ENCODE measurements at regions not wholly inside any gene's neighbourhood (a gene's known extent, or its start where the extent isn't known, plus 50 kb on each side); places are given as distances from the start of the nearest gene placed in this dataset.
"Not testable (repeated sequence)": the region's sequence is repeated elsewhere in the genome, so short reads cannot be mapped to it uniquely, and the experiment has no call there.

DNA sequence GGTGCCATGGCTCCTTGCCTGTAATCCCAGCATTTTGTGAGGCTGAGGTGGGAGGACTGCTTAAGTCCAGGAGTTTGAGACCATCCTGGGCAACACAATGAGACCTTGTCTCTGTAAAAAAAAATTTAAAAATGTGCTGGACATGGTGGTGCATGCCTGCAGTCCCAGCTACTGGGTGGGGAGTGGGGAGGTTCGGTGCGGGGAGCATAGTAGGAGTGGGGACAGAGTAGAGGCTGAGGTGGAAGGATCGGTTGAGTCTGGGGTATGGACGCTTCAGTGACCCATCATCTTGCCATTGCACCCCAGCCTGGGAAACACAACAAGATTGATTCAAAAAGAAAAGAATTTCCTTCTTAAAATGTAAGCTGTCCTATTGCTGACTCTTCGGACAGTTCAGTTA is 1490.0 kb upstream of the GBE1 start:
- Histone ChIP-seq H3K4me2 (no peak overlapping the region), H4K20me1 (no peaks in the 10 kb centered on the region), H3K4me1 (no peaks in the 10 kb centered on the region), H3K9me3 (no peaks in the 10 kb centered on the region), H3K27ac (no peak overlapping the region), H3K36me3 (no peaks in the 10 kb centered on the region), H3K4me3 (no peak overlapping the region), H3K27me3 (no peaks in the 10 kb centered on the region), H3K9ac (no peak overlapping the region)
- no peak for TF ChIP-seq Cebpa-rat (IDR thresholded peaks at IDR 0.05)

DNA sequence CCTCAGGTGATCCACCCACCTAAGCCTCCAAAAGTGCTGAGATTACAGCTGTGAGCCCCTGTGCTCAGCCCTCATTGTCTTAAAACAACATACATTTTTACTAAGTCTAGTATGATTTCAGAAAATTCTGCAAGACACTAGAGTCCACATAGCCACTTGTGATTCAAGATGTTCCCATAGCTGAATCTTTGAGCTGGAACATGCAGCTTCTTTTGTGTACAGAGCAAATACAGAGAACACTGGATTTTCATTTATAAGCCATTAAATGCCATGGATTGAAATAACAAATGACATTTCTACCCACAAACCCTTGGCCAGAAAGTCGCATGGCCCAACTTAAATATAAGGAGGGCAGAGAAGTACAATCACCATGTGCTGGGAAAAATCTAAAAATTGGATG is 1489.2 kb upstream of the GBE1 start:
- Histone ChIP-seq H3K4me3 (no peak overlapping the region), H3K36me3 (no peaks in the 10 kb centered on the region), H3K4me2 (no peak overlapping the region), H3K9ac (no peak overlapping the region), H3K27me3 (no peaks in the 10 kb centered on the region), H3K4me1 (no peaks in the 10 kb centered on the region), H3K9me3 (no peaks in the 10 kb centered on the region), H3K27ac (no peak overlapping the region), H4K20me1 (no peaks in the 10 kb centered on the region)
- TF ChIP-seq Cebpa-rat (IDR thresholded peaks at IDR 0.05): no peak

GRCh38 chr3:83248454-83248853 is 1487.0 kb upstream of the GBE1 start:
- no peak overlapping the region for H3K27ac ChIP-seq
- H3K4me3 ChIP-seq: no peak overlapping the region
- no peak for TF ChIP-seq Cebpa-rat (IDR thresholded peaks at IDR 0.05)
- no peaks in the 10 kb centered on the region for H3K27me3 ChIP-seq
- H3K36me3 ChIP-seq: no peaks in the 10 kb centered on the region
- no peak overlapping the region for H3K4me2 ChIP-seq
- no peaks in the 10 kb centered on the region for H4K20me1 ChIP-seq
- H3K4me1 ChIP-seq: no peaks in the 10 kb centered on the region
- H3K9me3 ChIP-seq: no peaks in the 10 kb centered on the region
- H3K9ac ChIP-seq: no peak overlapping the region

- TF ChIP-seq Cebpa-rat (IDR thresholded peaks at IDR 0.05): no peak
- H3K4me3 ChIP-seq: no peak overlapping the region
- H3K9ac ChIP-seq: no peak overlapping the region
- H4K20me1 ChIP-seq: no peaks in the 10 kb centered on the region
- no peaks in the 10 kb centered on the region for H3K27me3 ChIP-seq
- H3K4me1 ChIP-seq: no peaks in the 10 kb centered on the region
- no peak overlapping the region for H3K27ac ChIP-seq
- H3K4me2 ChIP-seq: no peak overlapping the region
- H3K36me3 ChIP-seq: no peaks in the 10 kb centered on the region
- no peaks in the 10 kb centered on the region for H3K9me3 ChIP-seq
These were observed 1473.9 kb upstream of the GBE1 start for GRCh38 chr3:83235180-83235814.

- H3K4me3 ChIP-seq: no peak overlapping the region
- H3K36me3 ChIP-seq: no peaks in the 10 kb centered on the region
- H4K20me1 ChIP-seq: no peaks in the 10 kb centered on the region
- no peaks in the 10 kb centered on the region for H3K27me3 ChIP-seq
- H3K4me1 ChIP-seq: no peaks in the 10 kb centered on the region
- H3K9me3 ChIP-seq: no peaks in the 10 kb centered on the region
- TF ChIP-seq Cebpa-rat (IDR thresholded peaks at IDR 0.05): no peak
- H3K27ac ChIP-seq: no peak overlapping the region
- H3K4me2 ChIP-seq: no peak overlapping the region
- no peak overlapping the region for H3K9ac ChIP-seq
These were observed 1472.3 kb upstream of the GBE1 start for GRCh38 chr3:83233715-83234114.

GRCh38 chr3:83230841-83231240 is 1469.4 kb upstream of the GBE1 start:
- no peak overlapping the region for H3K27ac ChIP-seq
- H3K4me1 ChIP-seq: no peaks in the 10 kb centered on the region
- no peak overlapping the region for H3K9ac ChIP-seq
- H3K4me2 ChIP-seq: no peak overlapping the region
- no peaks in the 10 kb centered on the region for H3K9me3 ChIP-seq
- no peak for TF ChIP-seq Cebpa-rat (IDR thresholded peaks at IDR 0.05)
- no peak overlapping the region for H3K4me3 ChIP-seq
- H4K20me1 ChIP-seq: no peaks in the 10 kb centered on the region
- H3K27me3 ChIP-seq: no peaks in the 10 kb centered on the region
- no peaks in the 10 kb centered on the region for H3K36me3 ChIP-seq

DNA sequence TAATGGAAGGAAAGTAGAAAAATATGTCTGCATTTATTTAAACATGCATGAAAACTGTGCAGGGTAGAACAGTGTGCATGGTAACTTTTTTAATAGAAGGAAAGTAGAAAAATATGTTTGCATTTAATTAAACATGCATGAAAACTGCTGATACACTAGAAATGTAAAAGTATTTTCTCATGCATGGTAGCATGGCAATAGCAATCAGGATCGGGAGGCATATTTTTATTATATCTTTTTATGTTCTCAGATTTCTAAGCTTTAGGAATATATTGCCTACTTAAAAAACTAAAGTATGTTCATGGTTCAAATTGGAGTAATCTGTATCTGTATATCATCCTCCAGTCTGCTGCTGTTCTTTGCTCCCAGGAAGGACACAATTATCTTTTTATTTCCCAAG is 1468.9 kb upstream of the GBE1 start:
- no peak overlapping the region for H3K9ac ChIP-seq
- no peaks in the 10 kb centered on the region for H3K4me1 ChIP-seq
- H3K4me2 ChIP-seq: no peak overlapping the region
- no peaks in the 10 kb centered on the region for H3K9me3 ChIP-seq
- no peaks in the 10 kb centered on the region for H3K27me3 ChIP-seq
- no peaks in the 10 kb centered on the region for H3K36me3 ChIP-seq
- no peak overlapping the region for H3K27ac ChIP-seq
- no peak overlapping the region for H3K4me3 ChIP-seq
- H4K20me1 ChIP-seq: no peaks in the 10 kb centered on the region
- TF ChIP-seq Cebpa-rat (IDR thresholded peaks at IDR 0.05): no peak

DNA sequence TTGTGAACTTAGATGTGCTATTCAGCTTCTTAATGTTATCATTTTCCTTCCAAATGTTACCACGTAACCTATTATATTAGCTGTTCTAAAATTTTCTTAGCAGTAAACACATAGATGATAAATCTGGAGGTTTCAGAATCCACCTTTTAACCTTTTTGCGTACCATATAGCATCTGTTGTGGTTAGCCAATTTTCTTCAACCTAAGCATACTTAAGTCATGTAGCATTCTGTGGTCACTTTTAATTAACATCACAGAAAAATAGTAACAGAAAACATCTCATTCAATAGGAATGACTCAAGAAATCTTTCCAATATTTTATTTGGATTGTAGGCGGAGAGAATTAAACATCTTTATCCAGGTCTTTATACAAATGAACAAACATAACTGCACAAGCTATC is 1465.3 kb upstream of the GBE1 start:
- H3K27ac ChIP-seq: no peak overlapping the region
- no peaks in the 10 kb centered on the region for H4K20me1 ChIP-seq
- no peak overlapping the region for H3K9ac ChIP-seq
- no peak overlapping the region for H3K4me3 ChIP-seq
- no peaks in the 10 kb centered on the region for H3K9me3 ChIP-seq
- no peak overlapping the region for H3K4me2 ChIP-seq
- no peaks in the 10 kb centered on the region for H3K36me3 ChIP-seq
- TF ChIP-seq Cebpa-rat (IDR thresholded peaks at IDR 0.05): no peak
- no peaks in the 10 kb centered on the region for H3K4me1 ChIP-seq
- H3K27me3 ChIP-seq: no peaks in the 10 kb centered on the region

- H3K9ac ChIP-seq: no peak overlapping the region
These were observed 1462.8 kb upstream of the GBE1 start for GRCh38 chr3:83224101-83224868.

DNA sequence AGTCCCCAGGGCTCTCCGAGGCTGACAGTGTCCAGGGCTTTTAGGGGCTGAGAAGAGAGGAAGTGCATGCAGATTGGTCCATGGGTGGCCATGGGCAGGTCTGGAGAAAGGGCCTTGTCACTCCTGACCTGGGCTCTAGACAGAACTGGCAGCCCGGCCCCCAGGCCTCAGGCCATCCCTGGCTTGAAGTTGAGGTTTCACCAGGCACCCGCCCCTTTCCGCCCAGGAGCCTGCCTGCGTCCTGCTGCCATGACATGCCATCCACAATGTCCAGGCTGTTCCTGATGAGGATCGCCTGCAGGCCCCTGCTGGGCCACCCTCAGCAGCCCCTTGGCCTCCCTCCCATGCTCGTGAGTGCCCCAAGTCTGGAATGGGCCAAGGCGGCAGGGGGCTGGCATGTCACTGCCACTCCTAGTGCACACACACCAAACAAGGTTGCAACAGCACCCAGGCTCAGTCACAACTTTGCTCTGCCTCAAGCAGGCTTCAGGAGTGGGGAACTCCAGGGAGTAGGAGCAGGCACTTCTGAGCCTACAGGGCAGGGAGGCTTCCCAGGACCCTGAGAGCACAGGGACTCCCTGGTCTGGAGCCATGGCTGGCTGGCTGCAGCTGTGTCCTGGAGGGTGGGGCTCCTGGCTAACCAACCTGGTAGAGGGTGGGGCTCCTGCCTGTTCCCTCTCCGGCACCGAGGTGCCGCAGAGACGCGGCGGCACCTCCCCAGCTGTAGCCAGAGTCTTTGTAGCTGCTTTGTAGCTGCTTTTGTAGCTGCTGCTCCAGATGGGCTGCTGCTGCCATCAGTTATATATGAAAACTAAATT is 1457.1 kb upstream of the GBE1 start:
- no peak for TF ChIP-seq Cebpa-rat (IDR thresholded peaks at IDR 0.05)
- no peak overlapping the region for H3K4me3 ChIP-seq
- H4K20me1 ChIP-seq: no peaks in the 10 kb centered on the region
- peaks cover 9% of the 10 kb centered on the region; the same call in 1 of the 2 replicates for H3K9me3 ChIP-seq
- no peaks in the 10 kb centered on the region for H3K36me3 ChIP-seq
- no peak overlapping the region for H3K9ac ChIP-seq
- H3K27ac ChIP-seq: no peak overlapping the region
- no peak overlapping the region for H3K4me2 ChIP-seq
- no peaks in the 10 kb centered on the region for H3K27me3 ChIP-seq
- no peaks in the 10 kb centered on the region for H3K4me1 ChIP-seq

More at GRCh38 chr3:83224101-83224868, 1462.8 kb upstream of the GBE1 start:
- Histone ChIP-seq H3K4me1 (no peaks in the 10 kb centered on the region), H3K9me3 (no peaks in the 10 kb centered on the region), H3K36me3 (no peaks in the 10 kb centered on the region), H3K4me2 (no peak overlapping the region), H3K4me3 (no peak overlapping the region), H4K20me1 (no peaks in the 10 kb centered on the region), H3K27ac (no peak overlapping the region), H3K27me3 (no peaks in the 10 kb centered on the region)
- no peak for TF ChIP-seq Cebpa-rat (IDR thresholded peaks at IDR 0.05)

DNA sequence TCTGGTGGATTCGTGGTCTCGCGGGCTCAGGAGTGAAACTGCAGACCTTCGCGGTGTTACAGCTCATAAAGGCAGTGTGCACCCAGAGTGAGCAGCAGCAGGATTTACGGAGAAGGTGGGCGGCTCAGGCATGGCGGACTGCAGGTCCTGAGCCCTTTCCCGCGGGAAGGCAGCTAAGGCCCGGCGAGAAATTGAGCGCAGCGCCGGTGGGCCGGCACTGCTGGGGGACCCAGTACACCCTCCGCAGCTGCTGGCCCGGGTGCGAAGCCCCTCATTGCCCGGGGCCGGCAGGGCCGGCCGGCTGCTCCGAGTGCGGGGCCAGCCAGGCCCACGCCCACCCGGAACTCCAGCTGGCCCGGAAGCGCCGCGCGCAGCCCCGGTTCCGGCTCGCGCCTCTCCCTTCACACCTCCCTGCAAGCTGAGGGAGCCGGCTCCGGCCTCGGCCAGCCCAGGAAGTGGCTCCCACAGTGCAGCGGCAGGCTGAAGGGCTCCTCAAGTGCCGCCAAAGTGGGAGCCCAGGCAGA is 1456.2 kb upstream of the GBE1 start:
- H3K9ac ChIP-seq, H4K20me1 ChIP-seq, H3K4me1 ChIP-seq, H3K4me2 ChIP-seq, H3K36me3 ChIP-seq, H3K27me3 ChIP-seq, H3K27ac ChIP-seq, H3K9me3 ChIP-seq, H3K4me3 ChIP-seq: not testable (repeated sequence)
